Adrenal gland (tissue), 9 donors: ENCODE measurements at regions not wholly inside any gene's neighbourhood (a gene's known extent, or its start where the extent isn't known, plus 50 kb on each side); places are given as distances from the start of the nearest gene placed in this dataset.
A peak's percentile ranks its signal among the peaks of the same experiment; 100 is the strongest.

Experiments used
- DNase-seq, 7 donors: peaks; one replicate each; pipeline ENCODE4 v3.0.0-alpha.2; 2019 to 2020
- H3K27ac ChIP-seq, 5 donors: fragments of 200-600 bp; sonication (generic) in 4 of 5; 1 replicate in 3 of 5; 2 replicates in 2 of 5; pipeline versions ENCODE4 v1.5.1 to v1.8.0; 2016 to 2020; ENCODE audit warnings: mild to moderate bottlenecking in 1 of 5
- H3K27me3 ChIP-seq: fragments of 200-600 bp; 2 replicates; pipeline ENCODE4 v1.8.0; 2021
- H3K36me3 ChIP-seq, 2 donors: fragments of 200-600 bp; replicated peaks in 1 of 2; 1 replicate in 1 of 2; 2 replicates in 1 of 2; pipeline versions ENCODE4 v1.5.1 to v1.8.0; 2018 to 2022
- H3K4me1 ChIP-seq, 2 donors: fragments of 200-600 bp; replicated peaks in 1 of 2; 1 replicate in 1 of 2; 2 replicates in 1 of 2; pipeline versions ENCODE4 v1.5.1 to v1.8.0; 2018 to 2021
- H3K4me3 ChIP-seq, 4 donors: fragments of 200-600 bp; sonication (generic) in 3 of 4; one replicate each; pipeline ENCODE4 v1.5.1; 2016 to 2018
- H3K9me3 ChIP-seq, 3 donors: fragments of 200-600 bp; sonication (generic) in 1 of 3; replicated peaks in 1 of 3; 1 replicate in 2 of 3; 2 replicates in 1 of 3; pipeline versions ENCODE4 v1.5.1 to v1.8.0; 2016 to 2021
- CTCF ChIP-seq, 6 experiments: fragments of 450-650 bp in 4 of 6; fragments of 200-600 bp in 2 of 6; sonication (generic) in 1 of 6; IDR thresholded peaks; 1 replicate in 5 of 6; 2 replicates in 1 of 6; pipeline versions ENCODE4 v1.5.1 to v1.8.0; 2016 to 2021; ENCODE audit warnings: antibody characterized with exemption in 6 of 6, mild to moderate bottlenecking in 2 of 6, moderate library complexity in 1 of 6
- POLR2A ChIP-seq, 2 donors: fragments of 450-650 bp; IDR thresholded peaks; one replicate each; pipeline ENCODE4 v1.6.1; 2017; ENCODE audit warnings: antibody characterized with exemption in 2 of 2, mild to moderate bottlenecking in 2 of 2, moderate library complexity in 1 of 2
- WGBS, 4 donors: extraction: QIAGEN DNeasy Blood & Tissue Kit in 2 of 4; methylation state at CpG; one replicate each; pipeline versions ENCODE4 v1.1.5 to v1.1.7; 2013 to 2017; 5-methylcytosine and 5-hydroxymethylcytosine counted together
- intact Hi-C, 2 donors: fragments of 100-400 bp; cut with DNase I; formaldehyde crosslinking; loops; one replicate each; pipeline versions ENCODE4 v1.14.1 to v1.15.0; 2022 to 2023
- donor health status: healthy with polysubstance abuse.
- donor health status: Bipolar disorder and iron deficiency.
- donor health status: DM: yes; HTN: yes; CAD: no.
- donor health status: DM: no; HTN: no; CAD: no.
- donor health status: DM: no; HTN: no; CAD: no.

GRCh38 chrX:102841706-102842003 is 95.4 kb upstream of the RAB40AL start:
- DNase-seq: peak in 1 of 7 donors; percentile 5
- Histone ChIP-seq H3K36me3 (no peaks in the 10 kb centered on the region), H3K4me1 (peaks cover 0 to 6% of the 10 kb centered on the region in 2 donors), H3K9me3 (no peaks in the 10 kb centered on the region), H3K27me3 (no peaks in the 10 kb centered on the region), H3K27ac (no peak overlapping the region), H3K4me3 (no peak overlapping the region)
- 25 to 41% (median 32%) methylated on average over 2 of the region's 2 CpGs; no CpG with 5 or more reads in 1 of the 4 donors for WGBS, 4 donors
- TF ChIP-seq CTCF (IDR thresholded peaks at IDR 0.05): no peak
- TF ChIP-seq POLR2A (IDR thresholded peaks at IDR 0.05): no peak
- intact Hi-C loops: no loop called here

- Histone ChIP-seq H3K4me1 (peaks cover 0 to 6% of the 10 kb centered on the region in 2 donors), H3K4me3 (no peak overlapping the region), H3K27me3 (no peaks in the 10 kb centered on the region), H3K27ac (no peak overlapping the region), H3K36me3 (no peaks in the 10 kb centered on the region), H3K9me3 (no peaks in the 10 kb centered on the region)
- no peak for DNase-seq
- intact Hi-C loops: no loop called here
- no peak for TF ChIP-seq CTCF (IDR thresholded peaks at IDR 0.05)
- no peak for TF ChIP-seq POLR2A (IDR thresholded peaks at IDR 0.05)
Observed at GRCh38 chrX:102845020-102845419, 92.1 kb upstream of the RAB40AL start.

- H3K36me3 ChIP-seq: no peaks in the 10 kb centered on the region
- intact Hi-C loops: no loop called here
Observed at GRCh38 chrX:102846544-102847236, 90.4 kb upstream of the RAB40AL start.

DNA sequence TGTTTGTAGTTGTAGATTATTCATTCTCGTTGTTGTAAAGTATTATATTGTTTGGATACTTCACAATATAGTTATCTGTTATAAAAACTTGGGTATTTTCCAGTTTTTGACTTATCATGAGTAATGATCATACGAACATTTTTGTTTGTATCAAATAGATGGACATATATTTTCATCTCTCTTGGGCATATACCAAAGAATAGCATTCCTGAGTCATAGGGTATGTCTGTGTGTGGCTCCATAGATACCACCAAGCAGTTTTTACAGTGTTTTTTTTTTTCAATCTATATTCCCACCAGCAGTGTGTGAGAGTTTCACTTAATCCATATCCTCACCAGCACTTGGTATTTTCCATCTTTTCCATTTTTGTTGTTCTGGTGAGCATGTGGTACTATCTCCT is 89.7 kb upstream of the RAB40AL start:
- Histone ChIP-seq H3K36me3 (no peaks in the 10 kb centered on the region), H3K27ac (no peak overlapping the region), H3K27me3 (no peaks in the 10 kb centered on the region), H3K4me3 (no peak overlapping the region), H3K4me1 (no peaks in the 10 kb centered on the region), H3K9me3 (no peaks in the 10 kb centered on the region)
- intact Hi-C loops: no loop called here
- WGBS, 4 donors: 45 to 83% (median 71%) methylated on average over 2 of the region's 2 CpGs
- DNase-seq: no peak
- TF ChIP-seq CTCF (IDR thresholded peaks at IDR 0.05): no peak

More at GRCh38 chrX:102846544-102847236, 90.4 kb upstream of the RAB40AL start:
- no peak for DNase-seq
- no peaks in the 10 kb centered on the region for H3K4me1 ChIP-seq
- no peaks in the 10 kb centered on the region for H3K27me3 ChIP-seq
- H3K9me3 ChIP-seq: no peaks in the 10 kb centered on the region
- no peak overlapping the region for H3K4me3 ChIP-seq
- 72 to 93% (median 85%) methylated on average over 4 of the region's 4 CpGs for WGBS, 4 donors
- no peak overlapping the region for H3K27ac ChIP-seq
- TF ChIP-seq CTCF (IDR thresholded peaks at IDR 0.05): no peak
- TF ChIP-seq POLR2A (IDR thresholded peaks at IDR 0.05): no peak
